ENCODE measurements at regions not wholly inside any gene's neighbourhood (a gene's known extent, or its start where the extent isn't known, plus 50 kb on each side); places are given as distances from the start of the nearest gene placed in this dataset.
"Not testable (repeated sequence)": the region's sequence is repeated elsewhere in the genome, so short reads cannot be mapped to it uniquely, and the experiment has no call there.

DNA sequence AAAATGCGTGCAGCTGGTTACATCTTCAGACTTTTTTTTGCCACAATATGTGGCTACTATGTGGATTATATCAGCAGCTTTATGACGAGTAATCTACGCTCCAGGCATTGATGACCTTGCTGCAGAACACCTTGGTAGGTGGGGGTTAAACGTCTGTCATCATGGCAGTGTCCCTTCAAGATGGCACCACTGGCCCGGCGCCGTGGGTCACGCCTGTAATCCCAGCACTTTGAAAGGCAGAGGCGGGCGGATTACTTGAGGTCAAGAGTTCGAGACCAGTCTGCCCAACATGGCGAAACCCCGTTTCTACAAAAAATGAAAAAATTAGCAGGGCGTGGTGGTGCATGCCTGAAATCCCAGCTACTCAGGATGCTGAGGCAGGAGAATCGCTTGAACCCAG, 177.5 kb downstream of the AEBP2 start:
- 95 to 96% (median 96%) methylated on average over 15 of the region's 15 CpGs for WGBS, 4 donors
- Histone ChIP-seq H3K27me3 (no peaks in the 10 kb centered on the region), H3K4me3 (no peak overlapping the region), H3K4me1 (no peaks in the 10 kb centered on the region), H3K27ac (no peak overlapping the region), H3K36me3 (no peaks in the 10 kb centered on the region), H3K9me3 (no peaks in the 10 kb centered on the region)
- intact Hi-C loops (cut with DNase I) = no loop called here
- TF ChIP-seq POLR2A (IDR thresholded peaks at IDR 0.05) = no peak
- TF ChIP-seq, protein P1, sequence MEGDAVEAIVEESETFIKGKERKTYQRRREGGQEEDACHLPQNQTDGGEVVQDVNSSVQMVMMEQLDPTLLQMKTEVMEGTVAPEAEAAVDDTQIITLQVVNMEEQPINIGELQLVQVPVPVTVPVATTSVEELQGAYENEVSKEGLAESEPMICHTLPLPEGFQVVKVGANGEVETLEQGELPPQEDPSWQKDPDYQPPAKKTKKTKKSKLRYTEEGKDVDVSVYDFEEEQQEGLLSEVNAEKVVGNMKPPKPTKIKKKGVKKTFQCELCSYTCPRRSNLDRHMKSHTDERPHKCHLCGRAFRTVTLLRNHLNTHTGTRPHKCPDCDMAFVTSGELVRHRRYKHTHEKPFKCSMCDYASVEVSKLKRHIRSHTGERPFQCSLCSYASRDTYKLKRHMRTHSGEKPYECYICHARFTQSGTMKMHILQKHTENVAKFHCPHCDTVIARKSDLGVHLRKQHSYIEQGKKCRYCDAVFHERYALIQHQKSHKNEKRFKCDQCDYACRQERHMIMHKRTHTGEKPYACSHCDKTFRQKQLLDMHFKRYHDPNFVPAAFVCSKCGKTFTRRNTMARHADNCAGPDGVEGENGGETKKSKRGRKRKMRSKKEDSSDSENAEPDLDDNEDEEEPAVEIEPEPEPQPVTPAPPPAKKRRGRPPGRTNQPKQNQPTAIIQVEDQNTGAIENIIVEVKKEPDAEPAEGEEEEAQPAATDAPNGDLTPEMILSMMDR (IDR thresholded peaks at IDR 0.05) = no peak
- ATAC-seq (no peak), DNase-seq (no peak)

GRCh38 chr12:19620222-19620621, 180.9 kb downstream of the AEBP2 start:
- ATAC-seq (no peak), DNase-seq (no peak)
- H3K4me1 ChIP-seq = no peaks in the 10 kb centered on the region
- no peaks in the 10 kb centered on the region for H3K36me3 ChIP-seq
- no peaks in the 10 kb centered on the region for H3K9me3 ChIP-seq
- H3K4me3 ChIP-seq = no peak overlapping the region
- H3K27ac ChIP-seq = no peak overlapping the region
- H3K27me3 ChIP-seq = no peaks in the 10 kb centered on the region
- intact Hi-C loops (cut with DNase I) = no loop called here
- 82 to 94% (median 92%) methylated on average over 7 of the region's 7 CpGs for WGBS, 4 donors
- TF ChIP-seq, protein P1 (IDR thresholded peaks at IDR 0.05) = no peak
- TF ChIP-seq POLR2A (IDR thresholded peaks at IDR 0.05) = no peak

DNA sequence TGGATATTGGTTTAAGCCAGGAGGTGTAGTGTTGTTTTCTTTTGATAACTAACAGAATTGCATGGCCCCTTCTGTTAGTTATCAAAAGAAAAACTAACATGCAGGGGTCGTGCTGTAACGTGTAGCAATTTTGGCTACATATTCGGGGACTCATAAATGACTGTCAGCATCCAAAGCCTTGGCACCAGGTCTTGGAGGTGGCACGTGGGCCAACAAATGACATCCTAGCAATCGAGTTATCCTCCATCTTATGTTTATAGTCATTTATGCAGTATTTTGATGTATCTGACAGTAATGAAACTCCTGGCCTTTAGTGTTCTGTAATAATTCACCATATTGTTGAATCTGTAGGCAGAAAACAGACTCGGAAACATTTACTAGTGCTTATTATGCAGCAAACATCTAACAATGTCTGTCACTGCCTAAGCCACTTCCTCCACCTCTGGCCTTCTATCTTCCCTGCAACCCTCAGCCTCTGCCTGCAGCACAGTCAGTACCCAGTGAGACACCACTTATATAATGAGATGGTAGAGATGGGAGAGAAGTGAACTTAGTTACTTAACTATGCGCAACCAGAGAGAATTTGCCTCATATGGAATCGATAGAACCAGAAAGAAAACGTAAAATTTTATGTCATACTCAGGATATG, 184.6 kb downstream of the AEBP2 start:
- no peaks in the 10 kb centered on the region for H3K4me1 ChIP-seq
- no peaks in the 10 kb centered on the region for H3K27me3 ChIP-seq
- intact Hi-C loops (cut with DNase I) = no loop called here
- TF ChIP-seq, protein P1 (IDR thresholded peaks at IDR 0.05) = no peak
- no peak for TF ChIP-seq POLR2A (IDR thresholded peaks at IDR 0.05)
- no peak for DNase-seq
- no peak overlapping the region for H3K4me3 ChIP-seq
- ATAC-seq = no peak
- H3K27ac ChIP-seq = no peak overlapping the region
- no peaks in the 10 kb centered on the region for H3K9me3 ChIP-seq
- 91 to 95% (median 92%) methylated on average over 9 of the region's 9 CpGs for WGBS, 4 donors
- no peaks in the 10 kb centered on the region for H3K36me3 ChIP-seq

- DNase-seq = no peak
- no peak for TF ChIP-seq POLR2A (IDR thresholded peaks at IDR 0.05)
- TF ChIP-seq, protein P1 (IDR thresholded peaks at IDR 0.05) = no peak
- no peak overlapping the region for H3K27ac ChIP-seq
- no peaks in the 10 kb centered on the region for H3K4me1 ChIP-seq
- H3K27me3 ChIP-seq = no peaks in the 10 kb centered on the region
- 80 to 87% (median 82%) methylated on average over 6 of the region's 6 CpGs for WGBS, 4 donors
- no peaks in the 10 kb centered on the region for H3K36me3 ChIP-seq
- no peak for ATAC-seq
- no peak overlapping the region for H3K4me3 ChIP-seq
- no peaks in the 10 kb centered on the region for H3K9me3 ChIP-seq
- intact Hi-C loops (cut with DNase I) = no loop called here
Measured at GRCh38 chr12:19624491-19624890, 185.2 kb downstream of the AEBP2 start.

DNA sequence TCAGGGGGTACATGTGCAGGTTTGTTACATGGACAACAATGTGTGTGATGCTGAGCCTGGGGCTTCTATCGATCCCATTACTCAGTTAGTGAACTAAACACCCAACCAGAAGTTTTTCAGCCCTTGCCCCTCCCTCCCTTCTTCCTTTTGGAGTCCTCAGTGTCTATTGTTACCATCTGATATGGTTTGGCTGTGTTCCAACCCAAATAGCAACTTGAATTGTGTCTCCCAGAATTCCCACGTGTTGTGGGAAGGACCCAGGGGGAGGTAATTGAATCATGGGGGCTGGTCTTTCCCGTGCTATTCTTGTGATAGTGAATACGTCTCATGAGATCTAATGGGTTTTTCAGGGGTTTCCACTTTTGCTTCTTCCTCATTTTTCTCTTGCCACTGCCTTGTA, 186.3 kb downstream of the AEBP2 start:
- DNase-seq; H3K4me1 ChIP-seq; H3K9me3 ChIP-seq; H3K27me3 ChIP-seq; H3K36me3 ChIP-seq; ATAC-seq; H3K27ac ChIP-seq; H3K4me3 ChIP-seq; intact Hi-C loops (cut with DNase I): not testable (repeated sequence)
- WGBS, 4 donors = 49 to 55% (median 51%) methylated on average over 4 of the region's 4 CpGs

Data from heart left ventricle (tissue), 16 donors.